Adrenal gland (tissue), 9 donors: ENCODE measurements at regions not wholly inside any gene's neighbourhood (a gene's known extent, or its start where the extent isn't known, plus 50 kb on each side); places are given as distances from the start of the nearest gene placed in this dataset.
A peak's percentile ranks its signal among the peaks of the same experiment; 100 is the strongest.

Source experiments
- DNase-seq, 7 donors: peaks; one replicate each; pipeline ENCODE4 v3.0.0-alpha.2; 2019 to 2020
- H3K27ac ChIP-seq, 5 donors: fragments of 200-600 bp; sonication (generic) in 4 of 5; 1 replicate in 3 of 5; 2 replicates in 2 of 5; pipeline versions ENCODE4 v1.5.1 to v1.8.0; 2016 to 2020; ENCODE audit warnings: mild to moderate bottlenecking in 1 of 5
- H3K27me3 ChIP-seq: fragments of 200-600 bp; 2 replicates; pipeline ENCODE4 v1.8.0; 2021
- H3K36me3 ChIP-seq, 2 donors: fragments of 200-600 bp; replicated peaks in 1 of 2; 1 replicate in 1 of 2; 2 replicates in 1 of 2; pipeline versions ENCODE4 v1.5.1 to v1.8.0; 2018 to 2022
- H3K4me1 ChIP-seq, 2 donors: fragments of 200-600 bp; replicated peaks in 1 of 2; 1 replicate in 1 of 2; 2 replicates in 1 of 2; pipeline versions ENCODE4 v1.5.1 to v1.8.0; 2018 to 2021
- H3K4me3 ChIP-seq, 4 donors: fragments of 200-600 bp; sonication (generic) in 3 of 4; one replicate each; pipeline ENCODE4 v1.5.1; 2016 to 2018
- H3K9me3 ChIP-seq, 3 donors: fragments of 200-600 bp; sonication (generic) in 1 of 3; replicated peaks in 1 of 3; 1 replicate in 2 of 3; 2 replicates in 1 of 3; pipeline versions ENCODE4 v1.5.1 to v1.8.0; 2016 to 2021
- CTCF ChIP-seq, 6 experiments: fragments of 450-650 bp in 4 of 6; fragments of 200-600 bp in 2 of 6; sonication (generic) in 1 of 6; IDR thresholded peaks; 1 replicate in 5 of 6; 2 replicates in 1 of 6; pipeline versions ENCODE4 v1.5.1 to v1.8.0; 2016 to 2021; ENCODE audit warnings: antibody characterized with exemption in 6 of 6, mild to moderate bottlenecking in 2 of 6, moderate library complexity in 1 of 6
- POLR2A ChIP-seq, 2 donors: fragments of 450-650 bp; IDR thresholded peaks; one replicate each; pipeline ENCODE4 v1.6.1; 2017; ENCODE audit warnings: antibody characterized with exemption in 2 of 2, mild to moderate bottlenecking in 2 of 2, moderate library complexity in 1 of 2
- WGBS, 4 donors: extraction: QIAGEN DNeasy Blood & Tissue Kit in 2 of 4; methylation state at CpG; one replicate each; pipeline versions ENCODE4 v1.1.5 to v1.1.7; 2013 to 2017; 5-methylcytosine and 5-hydroxymethylcytosine counted together
- intact Hi-C, 2 donors: fragments of 100-400 bp; cut with DNase I; formaldehyde crosslinking; loops; one replicate each; pipeline versions ENCODE4 v1.14.1 to v1.15.0; 2022 to 2023
- donor health status: healthy with polysubstance abuse.
- donor health status: Bipolar disorder and iron deficiency.
- donor health status: DM: yes; HTN: yes; CAD: no.
- donor health status: DM: no; HTN: no; CAD: no.
- donor health status: DM: no; HTN: no; CAD: no.

- H3K4me3 ChIP-seq: no peak overlapping the region
- H3K27me3 ChIP-seq: no peaks in the 10 kb centered on the region
- H3K27ac ChIP-seq: no peak overlapping the region
- intact Hi-C loops: no loop called here
- H3K36me3 ChIP-seq: no peaks in the 10 kb centered on the region
- TF ChIP-seq CTCF (IDR thresholded peaks at IDR 0.05) (no peak), POLR2A (IDR thresholded peaks at IDR 0.05) (no peak)
- H3K4me1 ChIP-seq: no peaks in the 10 kb centered on the region
- 81 to 88% (median 86%) methylated on average over 7 of the region's 7 CpGs for WGBS, 4 donors
- no peaks in the 10 kb centered on the region for H3K9me3 ChIP-seq
- DNase-seq: no peak
Measured at GRCh38 chr4:10175626-10176025, 59.0 kb upstream of the WDR1 start.

GRCh38 chr4:10173754-10174749 is 57.5 kb upstream of the WDR1 start:
- intact Hi-C loops: no loop called here
- no peak overlapping the region for H3K4me3 ChIP-seq
- no peak overlapping the region for H3K27ac ChIP-seq
- H3K9me3 ChIP-seq: no peaks in the 10 kb centered on the region
- 73 to 77% (median 76%) methylated on average over 10 of the region's 10 CpGs for WGBS, 4 donors
- H3K27me3 ChIP-seq: no peaks in the 10 kb centered on the region
- TF ChIP-seq POLR2A (IDR thresholded peaks at IDR 0.05) (no peak), CTCF (IDR thresholded peaks at IDR 0.05) (no peak)
- DNase-seq: peak in 1 of 7 donors; percentile 18
- no peaks in the 10 kb centered on the region for H3K36me3 ChIP-seq
- H3K4me1 ChIP-seq: no peaks in the 10 kb centered on the region

- intact Hi-C loops: no loop called here
- 59 to 65% (median 61%) methylated on average over 9 of the region's 9 CpGs for WGBS, 4 donors
- no peak overlapping the region for H3K4me3 ChIP-seq
- no peaks in the 10 kb centered on the region for H3K36me3 ChIP-seq
- H3K9me3 ChIP-seq: no peaks in the 10 kb centered on the region
- no peaks in the 10 kb centered on the region for H3K4me1 ChIP-seq
- no peak overlapping the region for H3K27ac ChIP-seq
- TF ChIP-seq POLR2A (IDR thresholded peaks at IDR 0.05): no peak
- no peak for TF ChIP-seq CTCF (IDR thresholded peaks at IDR 0.05)
- H3K27me3 ChIP-seq: no peaks in the 10 kb centered on the region
- DNase-seq: no peak
Measured at GRCh38 chr4:10173037-10173753, 56.6 kb upstream of the WDR1 start.

- intact Hi-C loops: no loop called here
Measured at GRCh38 chr4:10172278-10172921, 55.8 kb upstream of the WDR1 start.

More at GRCh38 chr4:10172278-10172921, 55.8 kb upstream of the WDR1 start:
- no peak for TF ChIP-seq POLR2A (IDR thresholded peaks at IDR 0.05)
- TF ChIP-seq CTCF (IDR thresholded peaks at IDR 0.05): no peak
- Histone ChIP-seq H3K27me3 (no peaks in the 10 kb centered on the region), H3K4me3 (no peak overlapping the region), H3K4me1 (no peaks in the 10 kb centered on the region), H3K9me3 (no peaks in the 10 kb centered on the region), H3K36me3 (no peaks in the 10 kb centered on the region), H3K27ac (no peak overlapping the region)
- WGBS, 4 donors: 61 to 68% (median 65%) methylated on average over 12 of the region's 12 CpGs
- no peak for DNase-seq
